GM23338 (cell line): ENCODE measurements at regions not wholly inside any gene's neighbourhood (a gene's known extent, or its start where the extent isn't known, plus 50 kb on each side); places are given as distances from the start of the nearest gene placed in this dataset.

ENCODE experiments used
- CREB1 ChIP-seq: fragments of 250-450 bp; sonication (Bioruptor Pico); IDR thresholded peaks from 2 replicates; pipeline ENCODE4 v1.5.0; 2020; ENCODE audit warnings: low read depth, mild to moderate bottlenecking, moderate library complexity
- EZH2 ChIP-seq: fragments of 200-600 bp; sonication (generic); IDR thresholded peaks from one replicate; pipeline ENCODE4 v1.8.0; 2017; ENCODE audit warnings: antibody characterized with exemption, mild to moderate bottlenecking, low read depth; ENCODE audit not compliant: unreplicated experiment
- EZH2phosphoT487 ChIP-seq: fragments of 200-600 bp; sonication (generic); IDR thresholded peaks from one replicate; pipeline ENCODE4 v1.8.1; 2018; ENCODE audit warnings: antibody characterized with exemption; ENCODE audit not compliant: unreplicated experiment
- POLR2AphosphoS5 ChIP-seq: IDR thresholded peaks from 2 replicates; pipeline ENCODE4 v1.6.1; 2016; ENCODE audit warnings: antibody characterized with exemption, low read depth
- TF ChIP-seq, protein P1 (sequence below), 2 experiments: fragments of 200-600 bp in 1 of 2; sonication (generic) in 1 of 2; conservative IDR thresholded peaks; 2 replicates each; pipeline versions ENCODE4 v1.5.1 to v1.6.1; 2016 to 2017; ENCODE audit warnings: antibody characterized with exemption in 2 of 2, low read depth in 2 of 2, mild to moderate bottlenecking in 2 of 2, moderate library complexity in 1 of 2

DNA sequence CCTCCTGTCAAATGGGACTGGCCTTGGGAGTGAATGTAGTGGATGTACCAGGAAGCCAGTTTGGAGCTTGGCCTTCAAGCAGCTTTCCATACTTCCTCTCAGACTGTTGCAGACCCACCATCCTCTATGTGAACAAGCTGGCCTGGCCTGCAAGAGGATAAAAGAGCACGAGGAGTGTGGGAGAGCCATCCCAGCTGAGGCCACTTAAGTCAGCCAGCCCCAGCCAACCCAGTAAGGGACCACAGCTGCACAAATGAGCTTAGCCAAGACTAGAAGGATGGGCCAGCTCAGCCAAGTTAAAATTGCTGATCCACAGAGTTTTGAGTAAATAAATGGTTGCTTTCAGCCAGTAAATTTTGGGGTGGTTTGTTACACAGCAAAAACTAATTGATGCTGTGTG is 156.9 kb upstream of the SOX4 start:
- TF ChIP-seq, protein P1, sequence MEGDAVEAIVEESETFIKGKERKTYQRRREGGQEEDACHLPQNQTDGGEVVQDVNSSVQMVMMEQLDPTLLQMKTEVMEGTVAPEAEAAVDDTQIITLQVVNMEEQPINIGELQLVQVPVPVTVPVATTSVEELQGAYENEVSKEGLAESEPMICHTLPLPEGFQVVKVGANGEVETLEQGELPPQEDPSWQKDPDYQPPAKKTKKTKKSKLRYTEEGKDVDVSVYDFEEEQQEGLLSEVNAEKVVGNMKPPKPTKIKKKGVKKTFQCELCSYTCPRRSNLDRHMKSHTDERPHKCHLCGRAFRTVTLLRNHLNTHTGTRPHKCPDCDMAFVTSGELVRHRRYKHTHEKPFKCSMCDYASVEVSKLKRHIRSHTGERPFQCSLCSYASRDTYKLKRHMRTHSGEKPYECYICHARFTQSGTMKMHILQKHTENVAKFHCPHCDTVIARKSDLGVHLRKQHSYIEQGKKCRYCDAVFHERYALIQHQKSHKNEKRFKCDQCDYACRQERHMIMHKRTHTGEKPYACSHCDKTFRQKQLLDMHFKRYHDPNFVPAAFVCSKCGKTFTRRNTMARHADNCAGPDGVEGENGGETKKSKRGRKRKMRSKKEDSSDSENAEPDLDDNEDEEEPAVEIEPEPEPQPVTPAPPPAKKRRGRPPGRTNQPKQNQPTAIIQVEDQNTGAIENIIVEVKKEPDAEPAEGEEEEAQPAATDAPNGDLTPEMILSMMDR (conservative IDR thresholded peaks at IDR 0.05; ENCODE audit: low read depth in 2 of 2): no peak
- TF ChIP-seq CREB1 (CRISPR knock-in tag) (no peak), POLR2AphosphoS5 (no peak), EZH2 (no peak), EZH2phosphoT487 (no peak)
